Left renal cortex interstitium (tissue), 4 donors: ENCODE measurements at regions not wholly inside any gene's neighbourhood (a gene's known extent, or its start where the extent isn't known, plus 50 kb on each side); places are given as distances from the start of the nearest gene placed in this dataset.

Experiments
- DNase-seq, 4 donors: peaks; one replicate each; pipeline ENCODE4 v3.0.0-alpha.2; 2013; ENCODE audit warnings: low read depth in 4 of 4, low spot score in 2 of 4, missing footprints in 1 of 4

DNA sequence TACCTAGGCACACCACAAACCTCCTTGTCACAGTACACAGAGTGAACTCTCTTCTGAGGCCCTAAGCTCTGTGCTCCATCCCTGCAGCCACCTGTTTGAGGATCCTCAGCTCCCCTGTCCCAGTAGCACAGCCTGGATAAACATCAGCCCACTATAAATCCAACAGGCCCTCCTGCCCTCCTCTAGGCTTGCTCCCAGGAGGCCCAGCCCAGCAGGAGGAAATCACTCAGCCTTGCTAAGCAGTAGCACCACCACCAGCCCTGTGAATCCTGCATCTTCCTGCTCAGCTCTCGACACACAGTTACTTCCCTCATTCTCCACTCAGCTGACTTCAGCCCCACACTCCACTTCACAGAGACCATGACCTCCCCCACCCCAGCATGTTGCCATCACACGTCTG lies 273.9 kb downstream of the BCOR start:
- no peak for DNase-seq

DNA sequence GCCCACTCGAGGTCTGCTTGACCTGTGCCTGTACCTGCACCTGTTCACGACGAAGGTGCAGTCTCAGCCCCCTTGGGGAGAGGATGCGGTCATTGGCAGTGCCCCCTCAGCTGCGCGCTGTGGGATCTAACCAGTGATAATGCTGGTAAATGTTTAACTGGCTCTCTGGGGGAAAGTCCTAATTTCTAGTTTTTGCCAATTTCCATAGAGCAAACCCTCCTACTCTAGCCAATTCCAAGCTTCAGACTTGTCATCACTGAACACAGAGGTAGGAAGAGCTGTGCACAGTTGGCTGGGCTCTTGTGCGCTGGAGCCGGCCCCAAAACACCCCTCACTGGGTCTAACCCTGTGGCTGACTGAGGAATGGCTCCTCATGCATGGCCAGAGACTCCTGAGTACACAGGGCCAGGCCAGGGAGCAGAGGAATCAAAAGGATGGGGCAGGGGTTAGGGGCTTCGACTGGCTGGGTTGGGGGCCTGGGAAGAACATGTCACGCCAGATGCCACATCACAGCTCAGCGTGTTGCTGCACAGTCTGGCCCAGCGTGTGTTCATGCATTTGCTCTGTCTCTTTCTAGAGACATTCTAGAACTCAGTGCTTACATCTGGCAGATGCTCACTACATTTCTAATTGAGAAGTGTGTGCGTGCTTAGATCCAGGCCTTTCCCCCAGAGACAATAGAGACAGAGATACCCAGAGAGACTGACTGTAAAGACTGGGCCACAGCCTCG lies 270.8 kb downstream of the BCOR start:
- no peak for DNase-seq

DNA sequence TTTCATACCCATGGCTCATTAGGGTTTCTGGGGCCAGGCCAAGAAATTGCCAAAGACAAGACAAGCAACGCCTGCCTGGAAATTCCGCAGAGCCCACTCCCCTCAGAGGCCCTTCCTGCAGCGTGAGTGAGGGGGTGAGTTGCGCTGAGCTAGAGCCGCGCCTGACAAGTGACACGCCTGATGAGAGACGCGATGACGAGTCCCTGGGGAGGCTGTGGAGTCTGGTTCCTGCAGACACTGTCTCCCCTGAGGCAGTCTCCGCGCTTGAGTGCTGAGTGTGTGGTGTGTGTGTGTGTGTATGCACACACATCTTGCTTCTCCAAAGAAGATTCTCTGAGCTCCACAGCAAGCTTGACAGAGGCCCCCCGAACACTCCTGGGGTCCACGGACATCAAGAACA lies 269.8 kb downstream of the BCOR start:
- no peak for DNase-seq

DNA sequence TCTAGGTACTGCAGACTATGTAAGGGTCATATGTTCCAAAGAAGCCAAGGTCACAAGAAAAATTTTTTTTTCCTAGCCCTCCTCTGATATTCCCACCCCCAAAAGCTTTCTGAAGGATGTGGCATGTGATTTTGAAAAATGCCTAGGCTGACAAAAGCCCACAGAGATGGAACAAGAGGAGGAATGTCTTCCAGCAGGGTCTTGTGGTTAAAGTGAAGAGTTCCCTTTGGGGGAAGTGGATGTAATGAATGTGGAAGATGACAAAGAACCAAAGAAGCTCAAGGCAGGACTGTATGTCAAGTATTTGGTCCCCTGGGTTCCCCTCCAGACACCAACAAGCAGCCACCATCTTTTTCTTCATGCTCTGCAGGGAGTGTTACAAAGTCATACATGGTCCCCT lies 268.8 kb downstream of the BCOR start:
- DNase-seq, result no peak

DNA sequence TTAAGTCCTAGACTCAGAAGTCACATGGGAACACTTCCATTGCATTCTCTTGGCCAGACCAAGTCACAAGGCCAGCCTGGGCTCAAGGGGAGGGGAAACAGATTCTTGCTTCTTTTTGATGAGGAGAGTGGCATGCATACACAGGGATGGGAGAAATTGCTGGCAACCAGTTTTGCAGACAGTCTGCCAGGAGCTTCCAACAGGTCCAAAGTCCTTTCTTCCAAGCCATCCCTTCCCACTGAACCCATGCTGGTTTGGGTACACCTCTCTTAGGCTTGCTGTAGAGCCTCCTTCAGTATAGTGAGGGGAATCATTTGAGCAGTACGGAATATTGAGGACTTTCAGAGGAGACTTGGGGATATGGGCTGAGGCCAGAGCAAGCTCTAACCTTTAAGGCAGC lies 267.8 kb downstream of the BCOR start:
- DNase-seq, result no peak

DNA sequence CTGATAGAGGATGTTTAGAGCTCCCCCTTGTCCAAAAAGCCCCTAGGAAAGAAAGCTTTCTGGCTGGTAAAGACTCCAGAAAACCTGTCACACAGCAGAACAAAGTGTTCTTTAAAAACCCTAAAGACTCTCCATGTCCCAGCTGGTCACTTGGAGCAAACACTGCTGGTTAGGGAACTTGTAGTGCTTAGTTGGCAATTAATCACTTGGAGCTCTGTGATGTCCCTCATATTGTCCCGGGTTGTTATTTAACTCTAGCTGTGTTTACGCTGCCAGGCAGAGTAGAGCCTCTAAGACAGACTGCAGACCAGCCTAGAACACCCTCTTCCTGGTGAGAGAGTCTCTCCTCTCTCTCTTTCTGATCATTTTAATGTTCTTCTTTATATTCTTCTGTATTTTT lies 267.3 kb downstream of the BCOR start:
- DNase-seq, result no peak

DNA sequence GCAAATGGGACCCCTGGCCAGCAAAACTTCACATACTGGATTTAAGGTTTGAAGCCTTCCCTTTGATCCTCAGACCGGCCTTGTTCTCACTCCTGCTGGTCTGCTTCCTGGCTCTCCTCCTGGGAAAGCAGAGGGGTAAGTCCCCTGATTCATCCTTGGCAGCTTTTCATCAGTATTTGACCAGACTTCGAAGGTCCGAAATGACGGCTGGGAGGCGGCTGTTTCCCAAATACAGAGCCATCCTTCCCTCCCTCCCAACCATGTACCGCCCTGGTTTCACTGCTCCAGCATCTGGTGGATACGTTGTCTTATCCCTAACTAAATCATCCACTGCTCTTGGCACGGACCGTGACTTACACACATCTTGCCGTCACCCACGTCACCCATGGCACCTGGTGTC lies 265.5 kb downstream of the BCOR start:
- DNase-seq, result no peak

DNA sequence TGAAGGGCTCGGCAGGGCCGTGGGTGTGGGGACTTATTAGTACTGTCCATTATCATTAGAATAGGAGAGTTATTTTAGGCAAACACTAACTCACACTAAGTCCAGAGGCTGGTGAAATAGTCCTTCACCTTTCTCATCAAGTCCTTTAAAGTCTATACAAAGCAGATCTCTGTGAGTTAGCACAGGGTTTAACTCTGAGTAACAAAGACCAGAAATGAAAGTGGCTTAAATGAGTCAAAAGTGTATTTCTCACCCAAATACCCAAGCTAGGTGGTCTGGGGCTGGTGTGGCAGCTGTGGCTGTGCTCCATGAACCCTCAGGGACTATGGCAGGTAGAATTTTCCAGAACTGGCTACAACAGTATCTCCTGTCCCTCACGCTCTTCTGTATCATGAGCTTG lies 263.2 kb downstream of the BCOR start:
- no peak for DNase-seq

DNA sequence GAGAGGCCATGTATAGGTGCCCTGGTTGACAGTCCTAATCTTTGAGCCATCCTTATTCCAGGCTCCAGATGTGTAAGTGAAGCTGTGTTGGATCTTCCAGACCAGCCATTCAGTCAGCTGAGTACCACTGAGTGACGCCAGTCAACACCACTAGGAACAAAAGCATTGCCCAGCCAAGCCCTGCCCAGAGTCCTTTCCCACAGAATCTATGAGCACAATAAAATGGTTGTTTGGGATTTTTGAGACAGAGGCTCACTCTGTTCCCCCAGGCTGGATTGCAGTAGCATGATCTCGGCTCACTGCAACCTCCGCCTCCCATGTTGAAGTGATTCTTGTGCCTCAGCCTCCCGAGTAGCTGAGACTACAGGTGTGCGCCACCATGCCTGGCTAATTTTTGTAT lies 262.5 kb downstream of the BCOR start:
- no peak for DNase-seq

DNA sequence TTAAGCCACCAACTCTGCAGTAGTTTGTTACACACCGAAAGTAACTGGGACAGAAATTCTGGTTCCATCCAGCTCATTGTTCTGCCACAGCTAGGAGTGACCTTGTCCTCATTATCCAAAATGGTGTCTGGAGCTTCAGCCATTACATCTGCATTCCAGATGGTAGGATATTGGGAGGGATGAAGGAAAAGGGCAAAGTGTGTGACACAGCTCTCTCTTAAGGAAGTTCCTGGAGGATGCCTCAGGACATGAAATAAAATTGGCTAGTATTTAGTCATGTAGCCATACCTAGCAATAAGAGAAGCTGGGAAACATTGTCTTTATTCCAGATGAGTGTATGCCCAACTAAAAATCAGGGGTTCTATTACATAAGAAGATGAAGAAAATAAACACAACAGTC lies 262.0 kb downstream of the BCOR start:
- no peak for DNase-seq

DNA sequence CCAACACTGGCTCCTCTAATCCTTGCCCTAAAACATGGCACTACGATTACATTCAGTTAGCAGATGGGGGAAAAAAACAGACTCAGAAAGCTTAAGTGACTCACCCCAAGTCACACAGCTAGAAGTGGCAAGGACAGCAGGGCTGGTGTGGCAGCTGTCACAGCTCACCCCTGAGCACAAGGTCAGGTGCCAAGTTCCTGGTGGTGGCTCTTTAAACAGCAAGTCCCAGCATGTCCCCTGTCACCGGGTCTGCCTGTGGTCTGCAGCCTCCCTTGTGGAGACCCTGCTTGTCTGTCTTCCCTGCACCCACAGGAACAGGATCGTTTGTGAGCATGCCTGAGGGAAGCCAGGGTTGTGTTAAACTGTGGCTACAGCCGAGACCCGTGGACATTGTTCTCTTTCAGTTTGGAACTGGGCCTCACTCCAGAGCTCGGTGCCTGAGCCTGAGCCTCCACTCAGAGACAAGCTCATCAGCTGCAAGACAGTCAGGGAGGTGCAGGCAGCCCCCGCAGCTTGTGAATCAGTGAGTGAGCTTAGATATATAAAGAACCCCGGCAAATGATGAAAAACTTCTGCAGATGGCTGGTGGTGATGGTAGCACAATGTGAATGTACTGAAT lies 260.8 kb downstream of the BCOR start:
- DNase-seq, result no peak

DNA sequence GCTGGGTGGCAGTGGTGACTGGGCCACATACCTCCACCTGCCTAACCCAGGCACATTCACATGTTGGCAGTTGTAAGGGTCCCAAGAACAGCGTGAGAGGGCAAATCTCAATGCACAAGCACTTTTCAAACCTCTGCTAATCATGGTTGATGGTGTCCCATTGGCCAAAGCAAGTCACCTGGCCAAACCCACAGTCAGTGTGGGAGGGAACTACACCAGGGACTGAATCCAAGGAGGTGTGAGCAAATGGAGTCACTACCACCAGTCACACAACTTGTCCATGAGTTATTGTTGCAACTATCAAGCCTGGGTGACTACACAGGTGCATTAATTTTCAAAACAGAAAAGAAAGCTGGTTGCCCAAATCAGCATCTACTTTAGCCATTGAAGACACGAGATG lies 260.1 kb downstream of the BCOR start:
- no peak for DNase-seq

DNA sequence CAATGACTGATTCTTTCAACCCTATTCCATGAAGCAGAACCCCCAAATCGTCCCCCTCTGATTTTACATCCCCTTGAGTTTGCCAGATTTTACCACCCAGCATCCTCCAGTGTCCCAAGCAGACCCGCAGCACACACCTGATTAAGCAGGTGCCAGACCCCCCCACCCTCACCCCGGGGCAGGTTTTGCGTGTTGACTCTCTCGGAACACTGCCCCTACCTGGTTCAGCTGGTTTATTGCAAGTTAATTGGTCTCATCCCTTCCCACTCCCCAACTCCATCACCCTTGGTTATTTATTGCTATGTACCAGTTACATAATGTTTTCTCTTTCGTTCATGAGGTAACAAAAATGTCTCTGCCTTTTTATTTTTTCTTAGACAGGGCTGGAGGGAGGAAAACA lies 258.4 kb downstream of the BCOR start:
- no peak for DNase-seq

DNA sequence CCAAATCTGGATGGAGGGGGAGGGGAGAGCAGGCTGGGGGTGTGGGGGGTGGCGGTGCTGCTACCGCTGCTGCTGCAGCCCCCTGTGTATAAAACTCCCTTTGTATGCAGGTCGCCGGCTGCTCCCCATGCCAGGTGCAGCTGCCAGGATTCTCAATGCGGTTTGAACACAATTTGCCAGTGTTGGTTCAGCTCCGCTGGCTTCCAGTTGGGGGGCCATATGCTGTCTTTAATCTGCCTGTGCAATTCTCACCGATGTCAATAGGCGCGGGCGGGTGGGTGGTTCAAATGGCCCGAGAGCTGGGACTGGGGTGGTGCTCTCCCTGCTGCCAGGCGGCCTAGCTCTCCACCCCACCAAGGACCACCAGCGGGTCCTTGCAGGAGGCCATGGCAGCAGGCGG lies 257.6 kb downstream of the BCOR start:
- DNase-seq, result no peak

DNA sequence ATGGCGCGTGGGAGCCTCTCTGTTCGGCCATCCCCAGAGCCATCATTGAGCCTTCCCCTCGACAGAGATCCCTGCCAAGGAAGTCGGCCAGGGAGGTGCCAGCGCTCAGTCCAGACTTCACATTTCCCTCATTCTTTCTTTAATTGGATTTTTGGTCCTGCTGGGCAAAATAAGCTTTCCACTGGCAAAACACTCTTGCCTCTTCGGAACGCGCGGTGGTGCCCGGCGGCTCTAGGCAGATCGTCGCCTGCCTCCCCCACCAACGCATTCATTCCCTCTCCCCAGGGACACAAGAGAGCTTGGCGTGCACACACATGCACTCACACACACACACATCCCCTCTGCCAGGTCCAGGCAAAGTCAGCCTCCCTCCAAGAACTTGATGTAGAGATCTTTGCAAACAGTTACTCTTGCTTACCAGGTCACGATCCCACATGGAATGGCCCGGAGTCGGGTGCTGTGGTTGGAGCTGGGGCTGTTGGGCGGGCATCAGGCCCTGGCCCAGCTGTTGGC lies 257.1 kb downstream of the BCOR start:
- DNase-seq, result no peak

DNA sequence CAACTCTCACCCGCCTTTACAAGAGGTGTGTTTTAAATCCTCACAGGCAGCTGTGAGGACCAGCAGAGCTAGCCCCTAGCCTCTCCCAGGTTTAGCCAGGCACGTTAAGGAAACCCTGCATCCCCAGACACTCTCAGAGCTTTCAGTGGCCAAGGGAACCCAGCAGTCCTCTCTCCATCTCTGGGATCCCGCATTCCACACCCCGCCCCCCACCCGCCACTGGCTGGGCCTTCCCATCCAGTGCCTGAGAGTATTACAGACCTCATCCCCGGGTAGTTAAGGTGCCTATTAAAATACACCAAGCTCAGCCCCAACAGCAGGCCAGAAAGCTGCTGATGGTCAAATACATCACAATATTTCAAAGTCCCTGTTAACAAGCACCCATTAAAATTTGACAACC lies 256.2 kb downstream of the BCOR start:
- no peak for DNase-seq

DNA sequence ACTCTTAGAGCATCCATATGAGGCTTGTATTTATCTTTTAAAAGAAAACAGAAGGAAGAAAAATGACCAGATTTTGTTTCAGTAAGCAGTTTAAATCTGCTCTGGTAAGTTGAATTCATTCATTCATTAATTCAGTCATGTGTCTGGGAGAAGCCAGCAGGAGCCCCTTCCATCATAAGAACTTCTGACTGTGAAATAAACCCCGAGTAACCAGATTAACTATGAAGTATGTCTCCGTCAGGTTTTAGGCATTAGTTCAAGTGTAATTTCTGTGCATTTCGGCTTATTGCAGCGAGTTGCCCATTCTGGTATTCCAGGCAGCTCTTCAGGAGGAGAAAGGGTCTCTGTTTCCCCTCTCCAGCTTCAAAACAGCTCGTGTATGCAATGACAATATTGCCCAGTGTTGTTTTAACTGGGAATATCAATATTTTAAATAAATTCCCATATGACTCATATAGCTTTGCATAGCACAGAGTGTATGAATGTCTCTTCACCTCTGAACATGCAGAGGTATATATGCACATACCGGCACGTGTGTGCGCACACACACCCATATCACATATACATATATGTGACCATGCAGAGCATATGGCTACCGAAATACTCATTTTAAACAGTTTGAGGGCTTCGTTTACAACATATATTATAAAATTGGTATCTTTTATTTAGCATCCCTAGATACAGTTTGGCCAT lies 255.3 kb downstream of the BCOR start:
- DNase-seq, result no peak

DNA sequence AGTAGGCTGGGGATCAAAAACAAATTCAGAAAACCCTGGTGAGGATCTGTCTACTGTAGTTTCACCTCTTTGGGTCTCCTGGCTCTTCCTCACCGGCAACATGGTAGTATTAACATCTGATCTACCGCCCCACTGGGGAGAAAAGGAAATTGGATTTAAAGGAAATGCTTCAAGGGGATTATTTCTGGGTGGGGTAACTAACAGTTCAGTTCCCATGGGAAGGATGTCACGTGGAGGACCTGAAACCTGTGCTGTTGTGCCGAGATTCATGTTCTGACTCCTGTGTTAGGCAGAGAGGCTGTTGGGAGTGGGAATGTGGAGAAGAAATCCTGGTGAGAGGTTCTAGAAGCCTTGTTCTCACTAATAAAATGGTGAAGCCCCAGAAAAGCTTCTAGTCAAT lies 254.4 kb downstream of the BCOR start:
- no peak for DNase-seq

DNA sequence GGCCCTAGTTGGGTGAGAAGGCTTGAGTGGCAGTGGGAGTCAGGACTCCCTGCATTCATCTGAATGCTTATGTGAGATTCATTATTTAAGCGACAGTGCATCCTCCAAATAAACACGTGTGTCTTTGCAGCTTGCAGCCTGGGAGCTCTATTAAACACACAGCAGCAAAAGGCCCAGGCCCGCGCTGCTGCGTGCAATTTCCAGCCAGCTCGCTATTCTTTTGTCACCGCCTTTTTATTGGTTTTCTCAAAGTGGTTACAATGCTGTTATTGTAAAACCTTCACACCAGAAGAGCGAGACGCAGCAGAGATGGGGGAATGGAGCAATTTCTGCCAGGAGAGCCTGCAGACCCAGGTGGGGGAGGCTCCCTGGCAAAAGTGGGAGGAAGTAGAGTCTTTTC lies 252.5 kb downstream of the BCOR start:
- DNase-seq, result no peak

DNA sequence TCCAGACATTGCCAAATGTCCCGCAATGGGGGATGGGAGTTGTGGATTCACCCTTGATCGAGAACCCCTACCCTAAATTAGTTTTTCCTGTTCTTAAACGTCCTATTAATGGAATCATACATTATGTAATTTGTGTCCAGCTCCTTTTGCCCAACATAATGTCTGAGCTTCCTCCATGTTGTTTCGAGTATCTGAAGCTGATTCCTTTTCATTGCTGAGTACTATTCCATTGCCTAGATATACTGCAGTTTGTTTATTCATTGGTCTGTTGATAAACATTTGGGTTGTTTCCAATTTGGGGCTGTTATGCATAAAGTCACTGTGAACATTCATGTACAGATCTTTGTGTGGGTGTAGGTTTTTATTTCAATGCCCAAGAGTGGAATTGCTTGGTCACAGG lies 251.3 kb downstream of the BCOR start:
- DNase-seq, result no peak

DNA sequence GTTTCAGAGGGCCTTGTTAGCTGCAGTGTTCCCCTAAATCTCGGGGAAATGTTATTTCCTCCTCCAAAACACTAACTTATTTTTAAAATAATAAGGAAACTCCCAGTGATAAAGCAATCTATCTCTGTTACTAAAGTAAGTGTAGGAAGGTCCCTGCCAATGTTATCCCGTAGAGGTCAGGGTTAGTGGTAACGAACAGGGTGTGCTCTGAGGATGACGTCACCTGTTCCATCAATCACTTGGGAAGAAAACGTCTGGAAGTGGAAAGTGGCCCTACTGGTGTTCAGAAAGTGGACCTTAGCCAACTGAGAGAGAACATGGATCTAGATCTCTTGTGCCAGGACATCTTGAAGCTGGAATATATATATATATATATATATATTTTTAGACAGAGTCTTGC lies 249.5 kb downstream of the BCOR start:
- DNase-seq, result no peak

DNA sequence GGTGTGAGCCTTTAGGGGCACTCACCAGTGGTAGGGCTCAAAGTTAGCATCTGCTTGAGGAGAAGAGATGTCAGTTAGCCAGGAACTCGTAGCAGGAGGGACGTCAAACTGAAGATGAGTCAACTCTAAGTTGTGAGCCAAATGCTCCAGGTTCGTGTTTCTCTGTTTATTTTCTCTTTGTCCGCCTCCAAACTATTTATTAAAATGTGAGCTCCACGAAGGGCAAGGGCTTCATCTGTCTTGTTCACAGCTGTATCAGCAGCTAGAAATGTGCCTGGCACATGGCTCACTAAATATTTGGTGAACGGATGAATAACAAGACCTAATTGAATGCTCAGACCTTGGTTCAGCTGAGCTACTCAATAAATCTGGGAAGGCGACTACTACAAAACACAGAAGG lies 248.9 kb downstream of the BCOR start:
- DNase-seq, result no peak
